HEK293 (cell line): ENCODE measurements at regions not wholly inside any gene's neighbourhood (a gene's known extent, or its start where the extent isn't known, plus 50 kb on each side); places are given as distances from the start of the nearest gene placed in this dataset.

Experiments used
- CTCF ChIA-PET: fragments of 350-600 bp; formaldehyde crosslinking; extraction: SDS; loops from one replicate; lab custom pipeline; 2021; ENCODE audit warnings: antibody characterized with exemption; lab: Yijun Ruan, JAX
- POLR2A ChIA-PET: fragments of 300-600 bp; formaldehyde crosslinking; extraction: SDS; loops from one replicate; lab custom pipeline; 2020; ENCODE audit warnings: antibody characterized with exemption, inconsistent platforms; lab: Yijun Ruan, JAX
- H3K27ac ChIP-seq: fragments of 200-500 bp; sonication (Bioruptor generic); 2 replicates; pipeline ENCODE4 v1.5.1; 2014; ENCODE audit warnings: low read depth, low read length, control low read depth, inconsistent platforms; ENCODE audit errors: extremely low read depth
- H3K36me3 ChIP-seq, 2 experiments: fragments of 200-500 bp in 1 of 2; sonication (Bioruptor generic) in 1 of 2; 1 replicate in 1 of 2; 2 replicates in 1 of 2; pipeline ENCODE4 v1.5.1; 2014 to 2017; ENCODE audit warnings: inconsistent platforms in 2 of 2, low read length in 2 of 2; ENCODE audit not compliant: control insufficient read depth in 2 of 2, insufficient read depth in 1 of 2
- H3K4me1 ChIP-seq: fragments of 200-500 bp; sonication (Bioruptor generic); 2 replicates; pipeline ENCODE4 v1.5.1; 2014; ENCODE audit warnings: mild to moderate bottlenecking, low read length, inconsistent platforms; ENCODE audit not compliant: control insufficient read depth, insufficient read depth
- H3K4me3 ChIP-seq: 2 replicates; pipeline ENCODE4 v1.5.1; 2011; ENCODE audit warnings: low read depth, mild to moderate bottlenecking, control low read depth, low read length, moderate library complexity
- H3K9me3 ChIP-seq: fragments of 200-500 bp; sonication (Bioruptor generic); 2 replicates; pipeline ENCODE4 v1.5.1; 2014; ENCODE audit warnings: low read depth, low read length, inconsistent platforms; ENCODE audit not compliant: control insufficient read depth, insufficient read depth
- BCL11B ChIP-seq: fragments of 450-650 bp; formaldehyde crosslinking; IDR thresholded peaks from 2 replicates; pipeline ENCODE4 v1.5.1; 2016; ENCODE audit warnings: low read depth, missing biosample characterization, missing genetic modification characterization
- EGR2 ChIP-seq: fragments of 450-650 bp; formaldehyde crosslinking; IDR thresholded peaks from 2 replicates; pipeline ENCODE4 v1.5.1; 2016; ENCODE audit warnings: low read depth, missing biosample characterization, missing genetic modification characterization
- GLIS1 ChIP-seq: fragments of 450-650 bp; formaldehyde crosslinking; IDR thresholded peaks from 2 replicates; pipeline ENCODE4 v1.5.1; 2016; ENCODE audit warnings: missing biosample characterization, missing genetic modification characterization
- IKZF3 ChIP-seq: fragments of 450-650 bp; IDR thresholded peaks from 2 replicates; pipeline ENCODE4 v1.5.0; 2018; ENCODE audit warnings: missing biosample characterization, mild to moderate bottlenecking, missing genetic modification characterization, moderate library complexity
- KLF10 ChIP-seq: fragments of 450-650 bp; IDR thresholded peaks from 2 replicates; pipeline ENCODE4 v1.5.1; 2018; ENCODE audit warnings: missing biosample characterization, mild to moderate bottlenecking, missing genetic modification characterization
- RBAK ChIP-seq: fragments of 450-650 bp; formaldehyde crosslinking; IDR thresholded peaks from 2 replicates; pipeline ENCODE4 v1.5.1; 2016; ENCODE audit warnings: missing biosample characterization, missing genetic modification characterization
- REPIN1 ChIP-seq: fragments of 450-650 bp; formaldehyde crosslinking; IDR thresholded peaks from 2 replicates; pipeline ENCODE4 v1.5.1; 2017; ENCODE audit warnings: missing biosample characterization, missing genetic modification characterization, low read depth
- TCF7L2 ChIP-seq: IDR thresholded peaks from 2 replicates; pipeline ENCODE4 v1.6.1; 2011; ENCODE audit warnings: low read depth, mild to moderate bottlenecking, inconsistent platforms, low read length, moderate library complexity, borderline replicate concordance
- YY1 ChIP-seq: fragments of 450-650 bp; formaldehyde crosslinking; IDR thresholded peaks from 2 replicates; pipeline ENCODE4 v1.5.1; 2018; ENCODE audit warnings: missing biosample characterization, missing genetic modification characterization
- ZBTB6 ChIP-seq: fragments of 450-650 bp; formaldehyde crosslinking; IDR thresholded peaks from 2 replicates; pipeline ENCODE4 v1.5.1; 2017; ENCODE audit warnings: missing biosample characterization, missing genetic modification characterization
- ZNF133 ChIP-seq: fragments of 450-650 bp; formaldehyde crosslinking; IDR thresholded peaks from 2 replicates; pipeline ENCODE4 v1.5.1; 2016; ENCODE audit warnings: missing biosample characterization, missing genetic modification characterization
- ZNF169 ChIP-seq: fragments of 450-650 bp; formaldehyde crosslinking; IDR thresholded peaks from 2 replicates; pipeline ENCODE4 v1.5.1; 2016; ENCODE audit warnings: missing biosample characterization, missing genetic modification characterization
- ZNF184 ChIP-seq: fragments of 450-650 bp; IDR thresholded peaks from 2 replicates; pipeline ENCODE4 v1.5.1; 2018; ENCODE audit warnings: missing biosample characterization, mild to moderate bottlenecking, missing genetic modification characterization
- ZNF26 ChIP-seq: fragments of 450-650 bp; formaldehyde crosslinking; IDR thresholded peaks from 2 replicates; pipeline ENCODE4 v1.5.1; 2016; ENCODE audit warnings: missing biosample characterization, missing genetic modification characterization
- ZNF354C ChIP-seq: fragments of 450-650 bp; formaldehyde crosslinking; IDR thresholded peaks from 2 replicates; pipeline ENCODE4 v1.5.1; 2016; ENCODE audit warnings: missing biosample characterization, missing genetic modification characterization, low read depth, borderline replicate concordance
- ZNF391 ChIP-seq: fragments of 450-650 bp; formaldehyde crosslinking; IDR thresholded peaks from 2 replicates; pipeline ENCODE4 v1.5.1; 2016; ENCODE audit warnings: low read depth, missing biosample characterization, missing genetic modification characterization, borderline replicate concordance
- ZNF433 ChIP-seq: fragments of 450-650 bp; formaldehyde crosslinking; IDR thresholded peaks from 2 replicates; pipeline ENCODE4 v1.5.1; 2016; ENCODE audit warnings: missing biosample characterization, missing genetic modification characterization, low read depth
- ZNF510 ChIP-seq: fragments of 450-650 bp; formaldehyde crosslinking; IDR thresholded peaks from 2 replicates; pipeline ENCODE4 v1.5.1; 2018; ENCODE audit warnings: mild to moderate bottlenecking, missing genetic modification characterization, missing biosample characterization; ENCODE audit not compliant: insufficient replicate concordance
- ZNF529 ChIP-seq: fragments of 450-650 bp; formaldehyde crosslinking; IDR thresholded peaks from 2 replicates; pipeline ENCODE4 v1.5.1; 2017; ENCODE audit warnings: missing genetic modification characterization, missing biosample characterization; ENCODE audit not compliant: insufficient replicate concordance
- ZNF549 ChIP-seq: fragments of 450-650 bp; IDR thresholded peaks from 2 replicates; pipeline ENCODE4 v1.5.1; 2018; ENCODE audit warnings: missing biosample characterization, missing genetic modification characterization, mild to moderate bottlenecking, inconsistent platforms, moderate library complexity
- ZNF777 ChIP-seq: fragments of 450-650 bp; formaldehyde crosslinking; IDR thresholded peaks from 2 replicates; pipeline ENCODE4 v1.5.1; 2017; ENCODE audit warnings: missing biosample characterization, missing genetic modification characterization, borderline replicate concordance
- ZNF791 ChIP-seq: fragments of 450-650 bp; formaldehyde crosslinking; IDR thresholded peaks from 2 replicates; pipeline ENCODE4 v1.5.1; 2016; ENCODE audit warnings: missing biosample characterization, missing genetic modification characterization
- ZNF830 ChIP-seq: fragments of 450-650 bp; IDR thresholded peaks from 2 replicates; pipeline ENCODE4 v1.5.0; 2018; ENCODE audit warnings: missing biosample characterization, missing genetic modification characterization, low read depth, mild to moderate bottlenecking, moderate library complexity
- ZSCAN23 ChIP-seq: fragments of 450-650 bp; formaldehyde crosslinking; IDR thresholded peaks from 2 replicates; pipeline ENCODE4 v1.5.1; 2016; ENCODE audit warnings: missing biosample characterization, missing genetic modification characterization
- TF ChIP-seq, protein P1 (sequence below): fragments of 450-650 bp; formaldehyde crosslinking; IDR thresholded peaks from 2 replicates; pipeline ENCODE4 v1.5.1; 2016; ENCODE audit warnings: missing biosample characterization, missing genetic modification characterization
- TF ChIP-seq, protein P2 (sequence below): fragments of 450-650 bp; formaldehyde crosslinking; IDR thresholded peaks from 2 replicates; pipeline ENCODE4 v1.5.1; 2016; ENCODE audit warnings: missing biosample characterization, missing genetic modification characterization
- TF ChIP-seq, protein P3 (sequence below): fragments of 450-650 bp; formaldehyde crosslinking; IDR thresholded peaks from 2 replicates; pipeline ENCODE4 v1.5.1; 2017; ENCODE audit warnings: missing biosample characterization, missing genetic modification characterization

GRCh38 chr15:35206060-35206675, 121.1 kb upstream of the NANOGP8 start:
- Histone ChIP-seq H3K27ac (no peak overlapping the region), H3K4me3 (no peak overlapping the region), H3K9me3 (no peaks in the 10 kb centered on the region), H3K4me1 (no peaks in the 10 kb centered on the region), H3K36me3 (no peaks in the 10 kb centered on the region)
- CTCF ChIA-PET = interaction anchor here (0.6 to 1.4 kb wide), 3 partner anchors 8 to 551 kb away, joined by 3 to 5 read pairs (median 3); no protein-coding TSS in a partner anchor
- TF ChIP-seq EGR2 (no peak), ZNF184 (tag by site-specific recombination) (no peak), ZBTB6 (no peak), ZSCAN23 (tag by site-specific recombination) (no peak), ZNF777 (tag by site-specific recombination) (no peak), ZNF169 (tag by site-specific recombination) (no peak), REPIN1 (no peak), ZNF391 (no peak), ZNF830 (tag by site-specific recombination) (no peak), GLIS1 (tag by site-specific recombination) (no peak), KLF10 (tag by site-specific recombination) (no peak), IKZF3 (tag by site-specific recombination) (no peak)
- TF ChIP-seq, protein P1, sequence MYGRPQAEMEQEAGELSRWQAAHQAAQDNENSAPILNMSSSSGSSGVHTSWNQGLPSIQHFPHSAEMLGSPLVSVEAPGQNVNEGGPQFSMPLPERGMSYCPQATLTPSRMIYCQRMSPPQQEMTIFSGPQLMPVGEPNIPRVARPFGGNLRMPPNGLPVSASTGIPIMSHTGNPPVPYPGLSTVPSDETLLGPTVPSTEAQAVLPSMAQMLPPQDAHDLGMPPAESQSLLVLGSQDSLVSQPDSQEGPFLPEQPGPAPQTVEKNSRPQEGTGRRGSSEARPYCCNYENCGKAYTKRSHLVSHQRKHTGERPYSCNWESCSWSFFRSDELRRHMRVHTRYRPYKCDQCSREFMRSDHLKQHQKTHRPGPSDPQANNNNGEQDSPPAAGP (tag by site-specific recombination) = no peak
- TF ChIP-seq, protein P2, sequence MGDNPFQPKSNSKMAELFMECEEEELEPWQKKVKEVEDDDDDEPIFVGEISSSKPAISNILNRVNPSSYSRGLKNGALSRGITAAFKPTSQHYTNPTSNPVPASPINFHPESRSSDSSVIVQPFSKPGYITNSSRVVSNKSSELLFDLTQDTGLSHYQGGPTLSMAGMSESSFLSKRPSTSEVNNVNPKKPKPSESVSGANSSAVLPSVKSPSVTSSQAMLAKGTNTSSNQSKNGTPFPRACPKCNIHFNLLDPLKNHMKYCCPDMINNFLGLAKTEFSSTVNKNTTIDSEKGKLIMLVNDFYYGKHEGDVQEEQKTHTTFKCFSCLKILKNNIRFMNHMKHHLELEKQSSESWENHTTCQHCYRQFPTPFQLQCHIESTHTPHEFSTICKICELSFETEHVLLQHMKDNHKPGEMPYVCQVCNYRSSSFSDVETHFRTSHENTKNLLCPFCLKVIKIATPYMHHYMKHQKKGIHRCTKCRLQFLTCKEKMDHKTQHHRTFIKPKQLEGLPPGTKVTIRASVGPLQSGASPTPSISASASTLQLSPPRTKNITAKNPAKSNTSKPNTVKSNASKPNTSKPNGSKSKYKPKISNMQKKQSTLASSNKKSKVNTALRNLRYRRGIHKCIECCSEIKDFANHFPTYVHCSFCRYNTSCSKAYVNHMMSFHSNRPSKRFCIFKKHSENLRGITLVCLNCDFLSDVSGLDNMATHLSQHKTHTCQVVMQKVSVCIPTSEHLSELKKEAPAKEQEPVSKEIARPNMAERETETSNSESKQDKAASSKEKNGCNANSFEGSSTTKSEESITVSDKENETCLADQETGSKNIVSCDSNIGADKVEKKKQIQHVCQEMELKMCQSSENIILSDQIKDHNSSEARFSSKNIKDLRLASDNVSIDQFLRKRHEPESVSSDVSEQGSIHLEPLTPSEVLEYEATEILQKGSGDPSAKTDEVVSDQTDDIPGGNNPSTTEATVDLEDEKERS (tag by site-specific recombination) = no peak
- TF ChIP-seq, protein P3, sequence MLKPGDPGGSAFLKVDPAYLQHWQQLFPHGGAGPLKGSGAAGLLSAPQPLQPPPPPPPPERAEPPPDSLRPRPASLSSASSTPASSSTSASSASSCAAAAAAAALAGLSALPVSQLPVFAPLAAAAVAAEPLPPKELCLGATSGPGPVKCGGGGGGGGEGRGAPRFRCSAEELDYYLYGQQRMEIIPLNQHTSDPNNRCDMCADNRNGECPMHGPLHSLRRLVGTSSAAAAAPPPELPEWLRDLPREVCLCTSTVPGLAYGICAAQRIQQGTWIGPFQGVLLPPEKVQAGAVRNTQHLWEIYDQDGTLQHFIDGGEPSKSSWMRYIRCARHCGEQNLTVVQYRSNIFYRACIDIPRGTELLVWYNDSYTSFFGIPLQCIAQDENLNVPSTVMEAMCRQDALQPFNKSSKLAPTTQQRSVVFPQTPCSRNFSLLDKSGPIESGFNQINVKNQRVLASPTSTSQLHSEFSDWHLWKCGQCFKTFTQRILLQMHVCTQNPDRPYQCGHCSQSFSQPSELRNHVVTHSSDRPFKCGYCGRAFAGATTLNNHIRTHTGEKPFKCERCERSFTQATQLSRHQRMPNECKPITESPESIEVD (tag by site-specific recombination) = no peak
- POLR2A ChIA-PET = no interaction called here

- Histone ChIP-seq H3K9me3 (no peaks in the 10 kb centered on the region), H3K4me1 (no peaks in the 10 kb centered on the region), H3K27ac (no peak overlapping the region), H3K4me3 (no peak overlapping the region), H3K36me3 (no peaks in the 10 kb centered on the region)
- CTCF ChIA-PET = interaction anchor here (1.6 kb wide), 1 partner anchor 8 kb away, joined by 5 read pairs; no protein-coding TSS in a partner anchor
- POLR2A ChIA-PET = no interaction called here
- TF ChIP-seq ZNF529 (tag by site-specific recombination) (no peak), ZNF26 (tag by site-specific recombination) (no peak), BCL11B (no peak), ZNF133 (tag by site-specific recombination) (no peak), ZNF549 (tag by site-specific recombination) (no peak), ZNF791 (tag by site-specific recombination) (no peak), ZNF433 (no peak), ZNF354C (tag by site-specific recombination) (no peak), ZNF510 (tag by site-specific recombination) (no peak), YY1 (no peak), RBAK (no peak), TCF7L2 (no peak)
These were observed 113.1 kb upstream of the NANOGP8 start for GRCh38 chr15:35198197-35198596.
